ENCODE measurements at regions not wholly inside any gene's neighbourhood (a gene's known extent, or its start where the extent isn't known, plus 50 kb on each side); places are given as distances from the start of the nearest gene placed in this dataset.

GRCh38 chr5:125315306-125315705 is 568.9 kb upstream of the ZNF608 start:
- POLR2A ChIA-PET: no interaction called here
- Mint-ChIP-seq H3K27me3 (no peaks in the 10 kb centered on the region), H3K36me3 (ENCODE audit: low read depth) (no peaks in the 10 kb centered on the region), H3K4me3 (no peak overlapping the region), H3K4me1 (no peaks in the 10 kb centered on the region), H3K9me3 (peaks cover 7% of the 10 kb centered on the region), H3K27ac (no peak overlapping the region)
- TF ChIP-seq CTCF (IDR thresholded peaks at IDR 0.05): no peak
- CTCF ChIA-PET: no interaction called here
- DNase-seq: no peak
- intact Hi-C loops (cut with micrococcal nuclease): no loop called here
- no peak for ATAC-seq (ENCODE audit: low read depth)

- H3K27me3 Mint-ChIP-seq: no peaks in the 10 kb centered on the region
- CTCF ChIA-PET: no interaction called here
- H3K4me1 Mint-ChIP-seq: no peaks in the 10 kb centered on the region
- ATAC-seq (ENCODE audit: low read depth) (no peak), DNase-seq (no peak)
- POLR2A ChIA-PET: no interaction called here
- H3K4me3 Mint-ChIP-seq: no peak overlapping the region
- intact Hi-C loops (cut with micrococcal nuclease): no loop called here
- peaks cover 7% of the 10 kb centered on the region for H3K9me3 Mint-ChIP-seq
- no peak for TF ChIP-seq CTCF (IDR thresholded peaks at IDR 0.05)
- no peaks in the 10 kb centered on the region for H3K36me3 Mint-ChIP-seq (ENCODE audit: low read depth)
- H3K27ac Mint-ChIP-seq: no peak overlapping the region
These were observed 570.0 kb upstream of the ZNF608 start for GRCh38 chr5:125316391-125316790.

GRCh38 chr5:125316915-125317535 is 570.6 kb upstream of the ZNF608 start:
- TF ChIP-seq CTCF (IDR thresholded peaks at IDR 0.05): no peak
- H3K4me3 Mint-ChIP-seq: no peak overlapping the region
- H3K27me3 Mint-ChIP-seq: no peaks in the 10 kb centered on the region
- no peak overlapping the region for H3K27ac Mint-ChIP-seq
- CTCF ChIA-PET: no interaction called here
- peaks cover 7% of the 10 kb centered on the region for H3K9me3 Mint-ChIP-seq
- H3K4me1 Mint-ChIP-seq: no peaks in the 10 kb centered on the region
- intact Hi-C loops (cut with micrococcal nuclease): no loop called here
- POLR2A ChIA-PET: no interaction called here
- DNase-seq (no peak), ATAC-seq (ENCODE audit: low read depth) (no peak)
- no peaks in the 10 kb centered on the region for H3K36me3 Mint-ChIP-seq (ENCODE audit: low read depth)

GRCh38 chr5:125317536-125317995 is 571.1 kb upstream of the ZNF608 start:
- H3K4me3 Mint-ChIP-seq: no peak overlapping the region
- H3K4me1 Mint-ChIP-seq: no peaks in the 10 kb centered on the region
- POLR2A ChIA-PET: no interaction called here
- H3K9me3 Mint-ChIP-seq: peaks cover 7% of the 10 kb centered on the region
- no peak for TF ChIP-seq CTCF (IDR thresholded peaks at IDR 0.05)
- no peak overlapping the region for H3K27ac Mint-ChIP-seq
- H3K36me3 Mint-ChIP-seq (ENCODE audit: low read depth): no peaks in the 10 kb centered on the region
- intact Hi-C loops (cut with micrococcal nuclease): no loop called here
- CTCF ChIA-PET: no interaction called here
- ATAC-seq (ENCODE audit: low read depth): no peak
- H3K27me3 Mint-ChIP-seq: no peaks in the 10 kb centered on the region
- DNase-seq: no peak

GRCh38 chr5:125321654-125322053 is 575.2 kb upstream of the ZNF608 start:
- Mint-ChIP-seq H3K36me3 (ENCODE audit: low read depth) (no peaks in the 10 kb centered on the region), H3K27ac (no peak overlapping the region)

More at GRCh38 chr5:125321654-125322053, 575.2 kb upstream of the ZNF608 start:
- DNase-seq (no peak), ATAC-seq (ENCODE audit: low read depth) (no peak)
- Mint-ChIP-seq H3K9me3 (no peaks in the 10 kb centered on the region), H3K4me3 (no peak overlapping the region), H3K27me3 (no peaks in the 10 kb centered on the region), H3K4me1 (no peaks in the 10 kb centered on the region)
- TF ChIP-seq CTCF (IDR thresholded peaks at IDR 0.05): no peak
- intact Hi-C loops (cut with micrococcal nuclease): no loop called here
- POLR2A ChIA-PET: no interaction called here
- CTCF ChIA-PET: no interaction called here
